ENCODE measurements at regions not wholly inside any gene's neighbourhood (a gene's known extent, or its start where the extent isn't known, plus 50 kb on each side); places are given as distances from the start of the nearest gene placed in this dataset.
"Not testable (repeated sequence)": the region's sequence is repeated elsewhere in the genome, so short reads cannot be mapped to it uniquely, and the experiment has no call there.

GRCh38 chr6:37566111-37566949 is 66.6 kb upstream of the CCDC167 start:
- Histone ChIP-seq H3K9ac (ENCODE audit: insufficient read depth in 1 of 2, low read length in 2 of 2) (no peak overlapping the region), H3K27me3 (ENCODE audit: control insufficient read depth in 3 of 3, insufficient read depth in 3 of 3, low read length in 2 of 3) (peaks cover 0 to 22% (median 5%) of the 10 kb centered on the region in 3 donors), H3K27ac (ENCODE audit: low read depth in 1 of 2, low read length in 1 of 2) (no peak overlapping the region), H3K9me3 (ENCODE audit: control insufficient read depth in 4 of 4, insufficient read depth in 3 of 4, low read length in 3 of 4) (peaks cover 0 to under 1% (median 0%) of the 10 kb centered on the region in 4 donors), H3K4me1 (ENCODE audit: control insufficient read depth in 5 of 5, insufficient read depth in 5 of 5, low read length in 5 of 5) (peaks cover 0 to 15% (median 3%) of the 10 kb centered on the region in 5 donors), H3K4me3 (no peak overlapping the region), H3K36me3 (ENCODE audit: control insufficient read depth in 4 of 4, insufficient read depth in 4 of 4, low read length in 4 of 4) (no peaks in the 10 kb centered on the region)
- TF ChIP-seq, protein P1, sequence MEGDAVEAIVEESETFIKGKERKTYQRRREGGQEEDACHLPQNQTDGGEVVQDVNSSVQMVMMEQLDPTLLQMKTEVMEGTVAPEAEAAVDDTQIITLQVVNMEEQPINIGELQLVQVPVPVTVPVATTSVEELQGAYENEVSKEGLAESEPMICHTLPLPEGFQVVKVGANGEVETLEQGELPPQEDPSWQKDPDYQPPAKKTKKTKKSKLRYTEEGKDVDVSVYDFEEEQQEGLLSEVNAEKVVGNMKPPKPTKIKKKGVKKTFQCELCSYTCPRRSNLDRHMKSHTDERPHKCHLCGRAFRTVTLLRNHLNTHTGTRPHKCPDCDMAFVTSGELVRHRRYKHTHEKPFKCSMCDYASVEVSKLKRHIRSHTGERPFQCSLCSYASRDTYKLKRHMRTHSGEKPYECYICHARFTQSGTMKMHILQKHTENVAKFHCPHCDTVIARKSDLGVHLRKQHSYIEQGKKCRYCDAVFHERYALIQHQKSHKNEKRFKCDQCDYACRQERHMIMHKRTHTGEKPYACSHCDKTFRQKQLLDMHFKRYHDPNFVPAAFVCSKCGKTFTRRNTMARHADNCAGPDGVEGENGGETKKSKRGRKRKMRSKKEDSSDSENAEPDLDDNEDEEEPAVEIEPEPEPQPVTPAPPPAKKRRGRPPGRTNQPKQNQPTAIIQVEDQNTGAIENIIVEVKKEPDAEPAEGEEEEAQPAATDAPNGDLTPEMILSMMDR (IDR thresholded peaks at IDR 0.05; ENCODE audit: control extremely low read depth, extremely low read depth), result peak; percentile 50
- ATAC-seq (ENCODE audit: insufficient read depth, low FRiP score), result no peak
- DNase-seq, result peak; percentile 56 to 70 (median 65)
- WGBS, 2 donors, result 13 to 19% methylated on average over 25 to 28 of the region's 28 CpGs

- TF ChIP-seq, protein P1 (IDR thresholded peaks at IDR 0.05; ENCODE audit: control extremely low read depth, extremely low read depth), result no peak
- Histone ChIP-seq H3K4me1 (ENCODE audit: control insufficient read depth in 5 of 5, insufficient read depth in 5 of 5, low read length in 5 of 5) (peaks cover 0 to 18% (median 3%) of the 10 kb centered on the region in 5 donors), H3K27ac (ENCODE audit: low read depth in 1 of 2, low read length in 1 of 2) (no peak overlapping the region), H3K9me3 (ENCODE audit: control insufficient read depth in 4 of 4, insufficient read depth in 3 of 4, low read length in 3 of 4) (peaks cover 0 to 3% (median 1%) of the 10 kb centered on the region in 4 donors), H3K4me3 (no peak overlapping the region), H3K36me3 (ENCODE audit: control insufficient read depth in 4 of 4, insufficient read depth in 4 of 4, low read length in 4 of 4) (no peaks in the 10 kb centered on the region), H3K9ac (ENCODE audit: insufficient read depth in 1 of 2, low read length in 2 of 2) (no peak overlapping the region), H3K27me3 (ENCODE audit: control insufficient read depth in 3 of 3, insufficient read depth in 3 of 3, low read length in 2 of 3) (peaks cover 0 to 17% (median 3%) of the 10 kb centered on the region in 3 donors)
- WGBS, 2 donors, result 22 to 38% methylated on average over 14 to 17 of the region's 17 CpGs
- peak in 2 of 3 donors; percentile 35 to 41 for DNase-seq
- no peak for ATAC-seq (ENCODE audit: insufficient read depth, low FRiP score)
Observed at GRCh38 chr6:37565267-37566110, 65.8 kb upstream of the CCDC167 start.

- peaks cover 0 to 11% (median 0%) of the 10 kb centered on the region in 3 donors for H3K27me3 ChIP-seq (ENCODE audit: control insufficient read depth in 3 of 3, insufficient read depth in 3 of 3, low read length in 2 of 3)
- not testable (repeated sequence) for DNase-seq; ATAC-seq (ENCODE audit: insufficient read depth, low FRiP score); H3K9me3 ChIP-seq (ENCODE audit: control insufficient read depth in 4 of 4, insufficient read depth in 3 of 4, low read length in 3 of 4); H3K9ac ChIP-seq (ENCODE audit: insufficient read depth in 1 of 2, low read length in 2 of 2); H3K4me3 ChIP-seq; H3K27ac ChIP-seq (ENCODE audit: low read depth in 1 of 2, low read length in 1 of 2); H3K36me3 ChIP-seq (ENCODE audit: control insufficient read depth in 4 of 4, insufficient read depth in 4 of 4, low read length in 4 of 4)
- WGBS, 2 donors, result 85 to 88% methylated on average over 4 of the region's 4 CpGs
- H3K4me1 ChIP-seq (ENCODE audit: control insufficient read depth in 5 of 5, insufficient read depth in 5 of 5, low read length in 5 of 5), result peaks cover 0 to 26% (median 4%) of the 10 kb centered on the region in 5 donors
Observed at GRCh38 chr6:37562926-37563288, 63.2 kb upstream of the CCDC167 start.

- no peak overlapping the region for H3K9ac ChIP-seq (ENCODE audit: insufficient read depth in 1 of 2, low read length in 2 of 2)
- H3K27ac ChIP-seq (ENCODE audit: low read depth in 1 of 2, low read length in 1 of 2), result no peak overlapping the region
- TF ChIP-seq, protein P1 (IDR thresholded peaks at IDR 0.05; ENCODE audit: control extremely low read depth, extremely low read depth), result no peak
- WGBS, 2 donors, result 80 to 99% methylated on average over 4 of the region's 4 CpGs
- DNase-seq (no peak), ATAC-seq (ENCODE audit: insufficient read depth, low FRiP score) (no peak)
- no peak overlapping the region for H3K4me3 ChIP-seq
- H3K4me1 ChIP-seq (ENCODE audit: control insufficient read depth in 5 of 5, insufficient read depth in 5 of 5, low read length in 5 of 5), result peaks cover 0 to 33% (median 4%) of the 10 kb centered on the region in 5 donors
- peaks cover 0 to 5% (median 0%) of the 10 kb centered on the region in 3 donors for H3K27me3 ChIP-seq (ENCODE audit: control insufficient read depth in 3 of 3, insufficient read depth in 3 of 3, low read length in 2 of 3)
- no peaks in the 10 kb centered on the region for H3K36me3 ChIP-seq (ENCODE audit: control insufficient read depth in 4 of 4, insufficient read depth in 4 of 4, low read length in 4 of 4)
- peaks cover 0 to 3% (median 1%) of the 10 kb centered on the region in 4 donors for H3K9me3 ChIP-seq (ENCODE audit: control insufficient read depth in 4 of 4, insufficient read depth in 3 of 4, low read length in 3 of 4)
Observed at GRCh38 chr6:37561361-37561760, 61.7 kb upstream of the CCDC167 start.
